ENCODE measurements at regions not wholly inside any gene's neighbourhood (a gene's known extent, or its start where the extent isn't known, plus 50 kb on each side); places are given as distances from the start of the nearest gene placed in this dataset.

DNA sequence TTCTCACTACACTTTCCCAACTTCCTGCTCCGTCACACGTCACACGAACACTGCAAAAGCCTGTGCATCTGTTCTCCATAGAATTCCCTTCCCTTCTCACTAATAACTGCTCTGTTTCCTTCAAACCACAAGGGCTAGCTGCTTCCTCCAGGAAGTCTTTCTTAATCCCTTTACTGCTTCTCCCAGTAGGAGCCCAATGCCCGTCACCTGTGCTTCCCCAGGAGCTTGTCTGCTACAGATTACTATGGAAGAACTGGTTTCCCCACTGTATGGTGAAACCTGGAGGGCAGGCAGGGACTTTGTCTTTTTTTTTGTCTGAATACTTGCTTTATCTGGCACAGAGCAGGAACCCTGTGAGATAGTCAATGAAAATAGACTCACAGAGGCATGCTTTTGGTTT is 444.7 kb upstream of the MAP3K7 start:
- H3K4me3 ChIP-seq (ENCODE audit: insufficient read length, low read depth): no peak overlapping the region
- no peaks in the 10 kb centered on the region for H3K27me3 ChIP-seq (ENCODE audit: insufficient read depth, insufficient read length)
- H3K4me1 ChIP-seq (ENCODE audit: insufficient read depth, insufficient read length): no peaks in the 10 kb centered on the region
- H3K9me3 ChIP-seq (ENCODE audit: insufficient read depth, low read length): no peaks in the 10 kb centered on the region
- no peaks in the 10 kb centered on the region for H3K36me3 ChIP-seq (ENCODE audit: insufficient read depth, insufficient read length, low read length)
- no peak overlapping the region for H3K9ac ChIP-seq (ENCODE audit: insufficient read length, low read depth)
- DNase-seq (ENCODE audit: low read depth, low spot score): no peak
- no peak for TF ChIP-seq SUZ12 (IDR thresholded peaks at IDR 0.05; ENCODE audit: extremely low read depth, insufficient read depth, insufficient read length)
- TF ChIP-seq YY1 (IDR thresholded peaks at IDR 0.05; ENCODE audit: insufficient read depth, insufficient read length): no peak
- TF ChIP-seq ZNF274 (IDR thresholded peaks at IDR 0.05; ENCODE audit: low read depth, low read length): no peak

- Histone ChIP-seq H3K27me3 (ENCODE audit: insufficient read depth, insufficient read length) (no peaks in the 10 kb centered on the region), H3K36me3 (ENCODE audit: insufficient read depth, insufficient read length, low read length) (no peaks in the 10 kb centered on the region), H3K9ac (ENCODE audit: insufficient read length, low read depth) (no peak overlapping the region), H3K4me1 (ENCODE audit: insufficient read depth, insufficient read length) (no peaks in the 10 kb centered on the region), H3K4me3 (ENCODE audit: insufficient read length, low read depth) (no peak overlapping the region), H3K9me3 (ENCODE audit: insufficient read depth, low read length) (no peaks in the 10 kb centered on the region)
- DNase-seq (ENCODE audit: low read depth, low spot score): no peak
- TF ChIP-seq YY1 (IDR thresholded peaks at IDR 0.05; ENCODE audit: insufficient read depth, insufficient read length) (no peak), ZNF274 (IDR thresholded peaks at IDR 0.05; ENCODE audit: low read depth, low read length) (no peak), SUZ12 (IDR thresholded peaks at IDR 0.05; ENCODE audit: extremely low read depth, insufficient read depth, insufficient read length) (no peak)
These were observed 442.3 kb upstream of the MAP3K7 start for GRCh38 chr6:91029211-91029610.

DNA sequence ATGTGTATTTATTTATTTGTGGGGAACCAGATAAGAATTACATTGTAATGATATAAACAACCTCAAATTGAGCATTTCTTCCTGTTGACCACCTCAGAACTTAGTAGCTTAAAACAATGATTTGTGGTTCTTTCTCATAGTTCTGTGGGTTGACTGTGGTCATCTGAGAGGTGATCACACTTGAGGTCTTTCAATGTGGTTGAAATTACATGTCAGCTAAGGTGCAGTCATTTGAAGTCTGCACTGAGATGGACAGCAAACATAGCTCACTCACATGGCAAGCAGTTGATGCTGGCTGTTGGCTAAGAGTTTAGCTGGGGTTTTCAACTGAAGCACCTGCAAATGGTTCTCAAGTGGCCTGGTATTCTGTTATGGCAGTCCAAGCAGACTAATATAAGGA is 436.7 kb upstream of the MAP3K7 start:
- Histone ChIP-seq H3K9me3 (ENCODE audit: insufficient read depth, low read length) (no peaks in the 10 kb centered on the region), H3K9ac (ENCODE audit: insufficient read length, low read depth) (no peak overlapping the region), H3K4me1 (ENCODE audit: insufficient read depth, insufficient read length) (no peaks in the 10 kb centered on the region), H3K36me3 (ENCODE audit: insufficient read depth, insufficient read length, low read length) (no peaks in the 10 kb centered on the region), H3K27me3 (ENCODE audit: insufficient read depth, insufficient read length) (no peaks in the 10 kb centered on the region), H3K4me3 (ENCODE audit: insufficient read length, low read depth) (no peak overlapping the region)
- no peak for DNase-seq (ENCODE audit: low read depth, low spot score)
- TF ChIP-seq ZNF274 (IDR thresholded peaks at IDR 0.05; ENCODE audit: low read depth, low read length) (no peak), YY1 (IDR thresholded peaks at IDR 0.05; ENCODE audit: insufficient read depth, insufficient read length) (no peak), SUZ12 (IDR thresholded peaks at IDR 0.05; ENCODE audit: extremely low read depth, insufficient read depth, insufficient read length) (no peak)

DNA sequence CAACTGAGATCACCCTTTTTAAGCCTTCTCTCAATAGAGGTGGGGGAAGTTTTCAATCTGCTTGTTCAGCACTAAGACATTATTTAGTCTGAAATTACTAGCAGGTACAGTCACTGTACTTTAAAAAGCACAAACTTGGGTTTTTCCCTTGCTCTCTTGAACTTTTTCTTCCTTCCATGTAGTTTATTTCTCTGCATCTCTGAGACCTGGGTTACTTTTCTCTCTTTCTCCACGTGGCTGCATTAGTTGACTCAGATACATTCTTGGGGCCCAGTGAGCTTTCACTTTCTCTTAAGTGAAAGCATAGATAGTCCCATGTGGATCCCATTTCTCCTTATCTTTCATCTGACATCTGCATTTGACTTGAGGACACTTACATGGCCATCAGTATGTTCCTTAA is 433.9 kb upstream of the MAP3K7 start:
- no peaks in the 10 kb centered on the region for H3K9me3 ChIP-seq (ENCODE audit: insufficient read depth, low read length)
- H3K4me3 ChIP-seq (ENCODE audit: insufficient read length, low read depth): no peak overlapping the region
- H3K36me3 ChIP-seq (ENCODE audit: insufficient read depth, insufficient read length, low read length): no peaks in the 10 kb centered on the region
- TF ChIP-seq YY1 (IDR thresholded peaks at IDR 0.05; ENCODE audit: insufficient read depth, insufficient read length) (no peak), ZNF274 (IDR thresholded peaks at IDR 0.05; ENCODE audit: low read depth, low read length) (no peak), SUZ12 (IDR thresholded peaks at IDR 0.05; ENCODE audit: extremely low read depth, insufficient read depth, insufficient read length) (no peak)
- H3K9ac ChIP-seq (ENCODE audit: insufficient read length, low read depth): no peak overlapping the region
- no peak for DNase-seq (ENCODE audit: low read depth, low spot score)
- no peaks in the 10 kb centered on the region for H3K27me3 ChIP-seq (ENCODE audit: insufficient read depth, insufficient read length)
- no peaks in the 10 kb centered on the region for H3K4me1 ChIP-seq (ENCODE audit: insufficient read depth, insufficient read length)

- Histone ChIP-seq H3K4me3 (ENCODE audit: insufficient read length, low read depth) (no peak overlapping the region), H3K36me3 (ENCODE audit: insufficient read depth, insufficient read length, low read length) (no peaks in the 10 kb centered on the region), H3K27me3 (ENCODE audit: insufficient read depth, insufficient read length) (no peaks in the 10 kb centered on the region), H3K9me3 (ENCODE audit: insufficient read depth, low read length) (no peaks in the 10 kb centered on the region), H3K9ac (ENCODE audit: insufficient read length, low read depth) (no peak overlapping the region), H3K4me1 (ENCODE audit: insufficient read depth, insufficient read length) (no peaks in the 10 kb centered on the region)
- no peak for DNase-seq (ENCODE audit: low read depth, low spot score)
- TF ChIP-seq YY1 (IDR thresholded peaks at IDR 0.05; ENCODE audit: insufficient read depth, insufficient read length) (no peak), ZNF274 (IDR thresholded peaks at IDR 0.05; ENCODE audit: low read depth, low read length) (no peak), SUZ12 (IDR thresholded peaks at IDR 0.05; ENCODE audit: extremely low read depth, insufficient read depth, insufficient read length) (no peak)
These were observed 431.7 kb upstream of the MAP3K7 start for GRCh38 chr6:91018586-91018985.

DNA sequence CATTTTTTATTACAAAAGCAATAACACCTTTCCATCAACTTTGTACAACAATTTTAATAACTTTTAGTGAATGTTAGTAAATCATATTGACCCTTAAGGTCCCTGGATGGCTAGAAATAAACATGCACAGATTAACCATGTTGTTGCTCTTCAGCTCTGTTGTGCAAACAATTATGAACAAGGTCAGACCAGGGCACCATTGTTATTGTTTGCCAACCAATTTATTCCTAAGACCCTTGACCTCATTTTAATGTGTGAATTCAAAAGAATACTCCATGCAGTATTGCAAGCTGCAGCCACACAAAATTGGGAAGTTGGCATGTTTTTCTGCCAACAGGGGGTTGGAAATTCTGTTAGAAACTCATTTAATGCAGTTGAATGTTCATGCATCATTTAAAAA is 426.6 kb upstream of the MAP3K7 start:
- H3K27me3 ChIP-seq (ENCODE audit: insufficient read depth, insufficient read length): no peaks in the 10 kb centered on the region
- no peak overlapping the region for H3K4me3 ChIP-seq (ENCODE audit: insufficient read length, low read depth)
- H3K9me3 ChIP-seq (ENCODE audit: insufficient read depth, low read length): no peaks in the 10 kb centered on the region
- no peaks in the 10 kb centered on the region for H3K4me1 ChIP-seq (ENCODE audit: insufficient read depth, insufficient read length)
- TF ChIP-seq YY1 (IDR thresholded peaks at IDR 0.05; ENCODE audit: insufficient read depth, insufficient read length) (no peak), ZNF274 (IDR thresholded peaks at IDR 0.05; ENCODE audit: low read depth, low read length) (no peak), SUZ12 (IDR thresholded peaks at IDR 0.05; ENCODE audit: extremely low read depth, insufficient read depth, insufficient read length) (no peak)
- no peak for DNase-seq (ENCODE audit: low read depth, low spot score)
- no peaks in the 10 kb centered on the region for H3K36me3 ChIP-seq (ENCODE audit: insufficient read depth, insufficient read length, low read length)
- no peak overlapping the region for H3K9ac ChIP-seq (ENCODE audit: insufficient read length, low read depth)

GRCh38 chr6:90997076-90997475 is 410.2 kb upstream of the MAP3K7 start:
- Histone ChIP-seq H3K36me3 (ENCODE audit: insufficient read depth, insufficient read length, low read length) (no peaks in the 10 kb centered on the region), H3K4me1 (ENCODE audit: insufficient read depth, insufficient read length) (no peaks in the 10 kb centered on the region), H3K4me3 (ENCODE audit: insufficient read length, low read depth) (no peak overlapping the region), H3K9me3 (ENCODE audit: insufficient read depth, low read length) (no peaks in the 10 kb centered on the region), H3K9ac (ENCODE audit: insufficient read length, low read depth) (no peak overlapping the region), H3K27me3 (ENCODE audit: insufficient read depth, insufficient read length) (no peaks in the 10 kb centered on the region)
- no peak for DNase-seq (ENCODE audit: low read depth, low spot score)
- no peak for TF ChIP-seq YY1 (IDR thresholded peaks at IDR 0.05; ENCODE audit: insufficient read depth, insufficient read length)
- no peak for TF ChIP-seq SUZ12 (IDR thresholded peaks at IDR 0.05; ENCODE audit: extremely low read depth, insufficient read depth, insufficient read length)
- no peak for TF ChIP-seq ZNF274 (IDR thresholded peaks at IDR 0.05; ENCODE audit: low read depth, low read length)

GRCh38 chr6:90993770-90994169 is 406.9 kb upstream of the MAP3K7 start:
- H3K4me3 ChIP-seq (ENCODE audit: insufficient read length, low read depth): no peak overlapping the region
- H3K36me3 ChIP-seq (ENCODE audit: insufficient read depth, insufficient read length, low read length): no peaks in the 10 kb centered on the region
- H3K9ac ChIP-seq (ENCODE audit: insufficient read length, low read depth): no peak overlapping the region
- no peak for DNase-seq (ENCODE audit: low read depth, low spot score)
- no peaks in the 10 kb centered on the region for H3K4me1 ChIP-seq (ENCODE audit: insufficient read depth, insufficient read length)
- H3K9me3 ChIP-seq (ENCODE audit: insufficient read depth, low read length): no peaks in the 10 kb centered on the region
- no peaks in the 10 kb centered on the region for H3K27me3 ChIP-seq (ENCODE audit: insufficient read depth, insufficient read length)
- TF ChIP-seq YY1 (IDR thresholded peaks at IDR 0.05; ENCODE audit: insufficient read depth, insufficient read length) (no peak), SUZ12 (IDR thresholded peaks at IDR 0.05; ENCODE audit: extremely low read depth, insufficient read depth, insufficient read length) (no peak), ZNF274 (IDR thresholded peaks at IDR 0.05; ENCODE audit: low read depth, low read length) (no peak)
